Type B pancreatic cell (in vitro differentiated cells): ENCODE measurements at regions not wholly inside any gene's neighbourhood (a gene's known extent, or its start where the extent isn't known, plus 50 kb on each side); places are given as distances from the start of the nearest gene placed in this dataset.
"Not testable (repeated sequence)": the region's sequence is repeated elsewhere in the genome, so short reads cannot be mapped to it uniquely, and the experiment has no call there.

ENCODE experiments used
- DNase-seq: peaks from one replicate; pipeline ENCODE4 v3.0.0; 2021; ENCODE audit warnings: mixed read lengths; ENCODE audit not compliant: unreplicated experiment; ENCODE audit errors: extremely low spot score
- H3K27ac Mint-ChIP-seq: 2 replicates; pipeline ENCODE4 v1.8.0; 2021; ENCODE audit warnings: mild to moderate bottlenecking, mixed read lengths
- H3K27me3 Mint-ChIP-seq: 2 replicates; pipeline ENCODE4 v1.8.0; 2021; ENCODE audit warnings: mixed read lengths
- H3K36me3 Mint-ChIP-seq: 2 replicates; pipeline ENCODE4 v1.8.0; 2021; ENCODE audit warnings: mixed read lengths
- H3K4me1 Mint-ChIP-seq: one replicate; pipeline ENCODE4 v1.8.0; 2021; ENCODE audit warnings: mixed read lengths; ENCODE audit not compliant: unreplicated experiment
- H3K4me3 Mint-ChIP-seq: 2 replicates; pipeline ENCODE4 v1.8.0; 2021; ENCODE audit warnings: mild to moderate bottlenecking, mixed read lengths
- H3K9me3 Mint-ChIP-seq: 2 replicates; pipeline ENCODE4 v1.8.0; 2021; ENCODE audit warnings: mixed read lengths
- TF ChIP-seq, protein P1 (sequence below): fragments of 200-600 bp; sonication (generic); conservative IDR thresholded peaks from 2 replicates; pipeline ENCODE4 v1.5.0; 2021; ENCODE audit warnings: antibody characterized with exemption, mild to moderate bottlenecking

DNA sequence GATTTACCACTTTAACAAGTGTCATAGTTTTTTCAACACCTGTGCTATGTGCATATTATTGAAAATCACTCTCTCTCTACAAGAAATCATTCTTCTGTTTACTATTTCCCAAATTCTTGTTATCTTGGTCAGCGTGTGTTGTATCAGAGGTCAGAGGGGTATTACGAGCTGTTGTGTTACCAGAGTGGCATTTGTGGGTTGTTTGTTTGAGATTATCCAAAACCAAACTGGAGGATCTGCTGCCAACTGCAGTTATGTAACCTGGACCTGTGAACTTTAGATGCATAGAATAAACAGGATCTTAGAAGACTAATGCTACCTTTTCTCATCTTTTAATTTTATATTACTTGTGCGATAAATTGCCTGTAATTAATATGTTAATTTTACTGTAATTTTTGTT lies 1751.4 kb upstream of the SPRY2 start:
- DNase-seq, result no peak
- H3K9me3 Mint-ChIP-seq, result peaks cover 4% of the 10 kb centered on the region
- H3K36me3 Mint-ChIP-seq, result no peaks in the 10 kb centered on the region
- H3K27ac Mint-ChIP-seq, result no peak overlapping the region
- no peak overlapping the region for H3K4me3 Mint-ChIP-seq
- no peaks in the 10 kb centered on the region for H3K4me1 Mint-ChIP-seq
- TF ChIP-seq, protein P1, sequence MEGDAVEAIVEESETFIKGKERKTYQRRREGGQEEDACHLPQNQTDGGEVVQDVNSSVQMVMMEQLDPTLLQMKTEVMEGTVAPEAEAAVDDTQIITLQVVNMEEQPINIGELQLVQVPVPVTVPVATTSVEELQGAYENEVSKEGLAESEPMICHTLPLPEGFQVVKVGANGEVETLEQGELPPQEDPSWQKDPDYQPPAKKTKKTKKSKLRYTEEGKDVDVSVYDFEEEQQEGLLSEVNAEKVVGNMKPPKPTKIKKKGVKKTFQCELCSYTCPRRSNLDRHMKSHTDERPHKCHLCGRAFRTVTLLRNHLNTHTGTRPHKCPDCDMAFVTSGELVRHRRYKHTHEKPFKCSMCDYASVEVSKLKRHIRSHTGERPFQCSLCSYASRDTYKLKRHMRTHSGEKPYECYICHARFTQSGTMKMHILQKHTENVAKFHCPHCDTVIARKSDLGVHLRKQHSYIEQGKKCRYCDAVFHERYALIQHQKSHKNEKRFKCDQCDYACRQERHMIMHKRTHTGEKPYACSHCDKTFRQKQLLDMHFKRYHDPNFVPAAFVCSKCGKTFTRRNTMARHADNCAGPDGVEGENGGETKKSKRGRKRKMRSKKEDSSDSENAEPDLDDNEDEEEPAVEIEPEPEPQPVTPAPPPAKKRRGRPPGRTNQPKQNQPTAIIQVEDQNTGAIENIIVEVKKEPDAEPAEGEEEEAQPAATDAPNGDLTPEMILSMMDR, result no peak
- no peaks in the 10 kb centered on the region for H3K27me3 Mint-ChIP-seq

DNA sequence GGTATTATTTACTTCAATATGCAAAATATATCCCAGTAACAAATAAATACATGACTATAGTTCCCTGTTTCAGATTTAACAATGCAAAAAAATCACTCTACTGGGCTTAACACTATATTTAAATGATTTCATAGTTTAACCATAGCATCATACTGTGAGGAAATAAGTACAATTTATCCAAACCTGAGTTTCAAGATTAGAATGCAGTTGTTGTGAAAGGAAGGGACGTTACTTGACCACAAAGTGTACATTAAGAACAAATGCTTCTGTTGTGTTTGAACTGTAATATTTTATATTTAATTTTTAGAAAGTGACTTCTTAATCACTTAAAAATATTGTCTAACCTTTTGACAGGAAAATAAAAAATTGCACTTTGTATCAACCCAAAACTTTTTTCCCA lies 1747.9 kb upstream of the SPRY2 start:
- TF ChIP-seq, protein P1, result no peak
- H3K9me3 Mint-ChIP-seq, result peaks cover 3% of the 10 kb centered on the region
- H3K4me1 Mint-ChIP-seq, result no peaks in the 10 kb centered on the region
- no peaks in the 10 kb centered on the region for H3K27me3 Mint-ChIP-seq
- DNase-seq, result no peak
- H3K27ac Mint-ChIP-seq, result no peak overlapping the region
- H3K36me3 Mint-ChIP-seq, result no peaks in the 10 kb centered on the region
- no peak overlapping the region for H3K4me3 Mint-ChIP-seq

DNA sequence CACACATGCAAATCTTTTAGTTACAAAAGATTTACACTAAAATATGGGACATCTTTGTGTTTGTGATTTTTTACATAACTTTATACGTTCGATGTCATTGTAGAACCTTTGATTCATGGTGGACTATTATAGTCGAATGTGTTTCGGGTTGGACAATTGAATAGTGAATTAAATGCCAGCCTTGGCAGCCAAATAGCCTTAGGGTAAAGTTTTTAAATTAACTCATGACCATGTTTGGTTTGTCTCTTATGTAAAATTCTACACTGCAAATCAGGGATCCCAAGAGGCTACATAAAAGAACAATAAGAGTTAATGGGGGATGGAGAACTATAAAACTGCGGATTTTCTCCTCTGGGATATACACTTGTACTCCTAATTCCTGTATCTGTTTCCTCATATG lies 1735.6 kb upstream of the SPRY2 start:
- TF ChIP-seq, protein P1, result no peak
- Mint-ChIP-seq H3K4me3 (no peak overlapping the region), H3K36me3 (no peaks in the 10 kb centered on the region), H3K27me3 (no peaks in the 10 kb centered on the region), H3K9me3 (no peaks in the 10 kb centered on the region), H3K4me1 (no peaks in the 10 kb centered on the region), H3K27ac (no peak overlapping the region)
- DNase-seq, result no peak

DNA sequence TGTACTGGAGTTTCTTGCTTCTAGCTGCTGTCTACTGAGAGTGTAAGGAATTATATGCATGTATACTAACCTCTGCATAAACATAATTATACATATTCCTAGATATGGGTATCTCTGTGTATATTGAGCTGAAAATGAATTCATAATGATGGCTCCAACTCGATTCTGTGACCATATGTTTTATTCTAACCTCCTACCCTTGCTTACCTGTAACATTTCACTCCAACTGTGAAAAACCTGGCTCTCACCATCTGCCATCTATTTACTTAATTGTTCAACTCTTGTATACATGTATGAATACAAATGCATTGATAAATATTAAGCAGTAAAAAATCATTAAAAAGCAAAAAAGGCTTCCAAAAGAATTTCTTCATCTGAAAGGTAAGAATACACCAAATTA lies 1729.5 kb upstream of the SPRY2 start:
- TF ChIP-seq, protein P1, result no peak
- Mint-ChIP-seq H3K36me3 (no peaks in the 10 kb centered on the region), H3K4me1 (no peaks in the 10 kb centered on the region), H3K27ac (no peak overlapping the region), H3K4me3 (no peak overlapping the region), H3K9me3 (no peaks in the 10 kb centered on the region), H3K27me3 (no peaks in the 10 kb centered on the region)
- DNase-seq, result no peak

DNA sequence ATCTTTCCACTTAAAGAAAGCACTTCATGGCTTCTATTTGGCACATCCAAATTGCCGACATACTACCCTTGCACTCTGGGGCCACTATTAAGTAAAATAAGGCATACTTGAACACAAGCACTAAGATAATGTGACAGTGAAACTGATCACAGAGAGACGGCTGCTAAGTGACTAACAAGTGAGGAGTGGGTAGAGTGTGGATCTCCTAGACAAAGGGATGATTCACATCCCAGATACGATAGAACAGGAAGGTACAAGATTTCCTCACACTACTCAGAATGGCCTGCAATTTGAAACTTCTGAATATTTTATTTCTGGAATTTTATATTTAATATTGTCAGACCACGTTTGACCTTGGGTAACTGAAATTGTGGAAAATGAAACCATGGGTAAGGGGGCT lies 1721.8 kb upstream of the SPRY2 start:
- Mint-ChIP-seq H3K27me3 (no peaks in the 10 kb centered on the region), H3K4me3 (no peak overlapping the region), H3K9me3 (no peaks in the 10 kb centered on the region), H3K27ac (no peak overlapping the region), H3K4me1 (no peaks in the 10 kb centered on the region), H3K36me3 (no peaks in the 10 kb centered on the region)
- TF ChIP-seq, protein P1, result no peak
- DNase-seq, result no peak

DNA sequence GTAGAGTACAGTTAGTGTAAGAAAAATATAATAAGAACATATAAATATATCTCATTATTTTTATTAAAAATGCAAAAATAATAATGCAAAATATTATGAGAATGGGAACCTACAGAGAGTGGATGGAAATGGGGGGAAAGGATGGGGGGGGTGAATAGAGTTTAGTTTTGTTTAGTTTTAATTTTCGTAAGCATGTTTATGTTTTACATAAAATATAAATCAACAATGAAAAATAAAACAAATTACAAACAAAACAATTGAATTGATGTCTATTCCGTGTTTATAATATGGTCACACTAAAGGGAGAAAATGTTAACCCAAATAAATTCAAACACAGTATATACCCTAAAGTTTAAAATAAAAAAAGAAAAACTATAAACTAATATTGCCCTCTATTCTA lies 1717.4 kb upstream of the SPRY2 start:
- Mint-ChIP-seq H3K9me3 (no peaks in the 10 kb centered on the region), H3K4me1 (no peaks in the 10 kb centered on the region), H3K27me3 (no peaks in the 10 kb centered on the region), H3K4me3 (no peak overlapping the region), H3K36me3 (no peaks in the 10 kb centered on the region), H3K27ac (no peak overlapping the region)
- no peak for DNase-seq
- TF ChIP-seq, protein P1, result no peak

DNA sequence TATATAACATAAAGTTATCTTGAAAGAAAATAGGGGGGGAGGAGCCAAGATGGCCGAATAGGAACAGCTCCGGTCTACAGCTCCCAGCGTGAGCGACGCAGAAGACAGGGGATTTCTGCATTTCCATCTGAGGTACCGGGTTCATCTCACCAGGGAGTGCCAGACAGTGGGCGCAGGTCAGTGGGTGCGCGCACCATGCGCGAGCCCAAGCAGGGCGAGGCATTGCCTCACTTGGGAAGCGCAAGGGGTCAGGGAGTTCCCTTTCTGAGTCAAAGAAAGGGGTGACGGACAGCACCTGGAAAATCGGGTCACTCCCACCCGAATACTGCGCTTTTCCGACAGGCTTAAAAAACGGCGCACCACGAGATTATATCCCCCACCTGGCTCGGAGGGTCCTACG lies 1704.4 kb upstream of the SPRY2 start:
- H3K9me3 Mint-ChIP-seq, H3K4me1 Mint-ChIP-seq, H3K4me3 Mint-ChIP-seq, H3K27me3 Mint-ChIP-seq, DNase-seq, H3K27ac Mint-ChIP-seq, H3K36me3 Mint-ChIP-seq: not testable (repeated sequence)
